H9 (cell line): ENCODE measurements at regions not wholly inside any gene's neighbourhood (a gene's known extent, or its start where the extent isn't known, plus 50 kb on each side); places are given as distances from the start of the nearest gene placed in this dataset.

ENCODE experiments used
- DNase-seq: peaks from one replicate; pipeline ENCODE4 v3.0.0-alpha.2; 2017
- H2AFZ ChIP-seq: one replicate; pipeline ENCODE4 v1.6.1; 2013; ENCODE audit warnings: mild to moderate bottlenecking, low read length, control low read depth, moderate library complexity
- H2AK5ac ChIP-seq: 2 replicates; pipeline ENCODE4 v1.6.1; 2013; ENCODE audit warnings: low read length, control low read depth, mixed read lengths; ENCODE audit not compliant: insufficient read length
- H2BK120ac ChIP-seq: one replicate; pipeline ENCODE4 v1.6.1; 2013; ENCODE audit warnings: low read depth, mild to moderate bottlenecking, low read length, control low read depth, inconsistent platforms; ENCODE audit not compliant: poor library complexity, severe bottlenecking
- H2BK12ac ChIP-seq: 2 replicates; pipeline ENCODE4 v1.6.1; 2013; ENCODE audit warnings: low read length, control low read depth, mixed read lengths, low read depth; ENCODE audit not compliant: insufficient read length
- H2BK15ac ChIP-seq: 2 replicates; pipeline ENCODE4 v1.6.1; 2013; ENCODE audit warnings: low read depth, low read length, control low read depth
- H2BK20ac ChIP-seq: one replicate; pipeline ENCODE4 v1.6.1; 2013; ENCODE audit warnings: low read depth, mild to moderate bottlenecking, low read length, control low read depth, inconsistent platforms; ENCODE audit not compliant: poor library complexity, severe bottlenecking
- H2BK5ac ChIP-seq: 2 replicates; pipeline ENCODE4 v1.6.1; 2013; ENCODE audit warnings: low read length, control low read depth, mixed read lengths; ENCODE audit not compliant: insufficient read length
- H3K14ac ChIP-seq: 2 replicates; pipeline ENCODE4 v1.6.1; 2013; ENCODE audit warnings: low read length, control low read depth; ENCODE audit not compliant: insufficient read depth
- H3K18ac ChIP-seq: 2 replicates; pipeline ENCODE4 v1.6.1; 2013; ENCODE audit warnings: low read depth, mild to moderate bottlenecking, mixed read lengths, low read length, control low read depth; ENCODE audit not compliant: insufficient read length
- H3K23ac ChIP-seq: 2 replicates; pipeline ENCODE4 v1.6.1; 2013; ENCODE audit warnings: low read length, control low read depth, mixed read lengths, low read depth; ENCODE audit not compliant: insufficient read length
- H3K23me2 ChIP-seq: 2 replicates; pipeline ENCODE4 v1.6.1; 2013; ENCODE audit warnings: low read depth, mild to moderate bottlenecking, mixed read lengths, low read length, control low read depth; ENCODE audit not compliant: insufficient read length, poor library complexity, severe bottlenecking
- H3K27ac ChIP-seq: 2 replicates; pipeline ENCODE4 v1.5.1; 2013; ENCODE audit warnings: low read length, control low read depth, mixed read lengths, low read depth; ENCODE audit not compliant: insufficient read length
- H3K27me3 ChIP-seq: 2 replicates; pipeline ENCODE4 v1.6.1; 2013; ENCODE audit warnings: low read length, control low read depth, inconsistent platforms; ENCODE audit not compliant: insufficient read depth
- H3K4ac ChIP-seq: 2 replicates; pipeline ENCODE4 v1.6.1; 2013; ENCODE audit warnings: low read depth, mild to moderate bottlenecking, control low read depth, inconsistent platforms, low read length, moderate library complexity
- H3K4me1 ChIP-seq: 2 replicates; pipeline ENCODE4 v1.6.1; 2013; ENCODE audit warnings: low read length, control low read depth, inconsistent platforms; ENCODE audit not compliant: insufficient read depth
- H3K4me2 ChIP-seq: 2 replicates; pipeline ENCODE4 v1.6.1; 2013; ENCODE audit warnings: low read length, control low read depth, mixed read lengths; ENCODE audit not compliant: insufficient read length, insufficient read depth
- H3K56ac ChIP-seq: 2 replicates; pipeline ENCODE4 v1.6.1; 2013; ENCODE audit warnings: low read depth, mild to moderate bottlenecking, mixed read lengths, low read length, control low read depth; ENCODE audit not compliant: insufficient read length
- H3K79me1 ChIP-seq: 2 replicates; pipeline ENCODE4 v1.6.1; 2013; ENCODE audit warnings: low read depth, mild to moderate bottlenecking, moderate library complexity, low read length, control low read depth, inconsistent platforms; ENCODE audit not compliant: insufficient read depth, poor library complexity, severe bottlenecking
- H3K79me2 ChIP-seq: 2 replicates; pipeline ENCODE4 v1.6.1; 2013; ENCODE audit warnings: low read length, control low read depth, inconsistent platforms; ENCODE audit not compliant: insufficient read depth
- H3K9ac ChIP-seq: 2 replicates; pipeline ENCODE4 v1.6.1; 2013; ENCODE audit warnings: low read length, control low read depth, mixed read lengths; ENCODE audit not compliant: insufficient read length; ENCODE audit errors: extremely low read depth
- H3K9me3 ChIP-seq: one replicate; pipeline ENCODE4 v1.6.1; 2013; ENCODE audit warnings: low read depth, low read length, inconsistent platforms; ENCODE audit not compliant: control insufficient read depth
- H3T11ph ChIP-seq: one replicate; pipeline ENCODE4 v1.6.1; 2013; ENCODE audit warnings: mild to moderate bottlenecking, low read length, control low read depth, inconsistent platforms
- H4K20me1 ChIP-seq: one replicate; pipeline ENCODE4 v1.6.1; 2013; ENCODE audit not compliant: control insufficient read depth, insufficient read length, insufficient read depth
- H4K5ac ChIP-seq: 2 replicates; pipeline ENCODE4 v1.6.1; 2013; ENCODE audit warnings: low read depth, mild to moderate bottlenecking, mixed read lengths, low read length, control low read depth; ENCODE audit not compliant: insufficient read length
- H4K8ac ChIP-seq: replicated peaks from 2 replicates; pipeline ENCODE4 v1.6.1; 2013; ENCODE audit warnings: low read length, control low read depth, mixed read lengths, low read depth; ENCODE audit not compliant: insufficient read length
- H4K91ac ChIP-seq: 2 replicates; pipeline ENCODE4 v1.6.1; 2013; ENCODE audit warnings: low read depth, mild to moderate bottlenecking, moderate library complexity, mixed read lengths, low read length, control low read depth; ENCODE audit not compliant: insufficient read length
- H3K27ac Mint-ChIP-seq, 3 experiments: 2 replicates in 2 of 3; 3 replicates in 1 of 3; pipeline ENCODE4 v1.8.0; 2020 to 2021; ENCODE audit warnings: mixed read lengths in 3 of 3, mild to moderate bottlenecking in 1 of 3, moderate library complexity in 1 of 3
- H3K27me3 Mint-ChIP-seq: 2 replicates; pipeline ENCODE4 v1.8.0; 2021; ENCODE audit warnings: low read depth, mild to moderate bottlenecking, moderate library complexity, mixed read lengths
- H3K36me3 Mint-ChIP-seq, 3 experiments: 2 replicates in 2 of 3; 3 replicates in 1 of 3; pipeline ENCODE4 v1.8.0; 2020 to 2021; ENCODE audit warnings: low read depth in 3 of 3, mixed read lengths in 3 of 3; ENCODE audit not compliant: insufficient read depth in 1 of 3
- H3K4me1 Mint-ChIP-seq, 2 experiments: 2 replicates each; pipeline ENCODE4 v1.8.0; 2020; ENCODE audit warnings: mixed read lengths in 2 of 2
- H3K4me3 Mint-ChIP-seq, 2 experiments: 2 replicates in 1 of 2; 3 replicates in 1 of 2; pipeline ENCODE4 v1.8.0; 2020 to 2021; ENCODE audit warnings: mild to moderate bottlenecking in 2 of 2, mixed read lengths in 2 of 2, moderate library complexity in 1 of 2
- H3K9me3 Mint-ChIP-seq, 2 experiments: 2 replicates in 1 of 2; 3 replicates in 1 of 2; pipeline ENCODE4 v1.8.0; 2020; ENCODE audit warnings: mild to moderate bottlenecking in 2 of 2, mixed read lengths in 2 of 2, moderate library complexity in 1 of 2
- WGBS: extraction: QIAGEN DNeasy Blood & Tissue Kit; methylation state at CpG from one replicate; pipeline ENCODE4 v1.1.7; 2013; ENCODE audit warnings: missing lambda C conversion rate, low lambda C conversion rate, mixed read lengths; ENCODE audit not compliant: insufficient read length; ENCODE audit errors: extremely low coverage; 5-methylcytosine and 5-hydroxymethylcytosine counted together
- TF ChIP-seq, protein P1 (sequence below): fragments of 200-600 bp; sonication (generic); conservative IDR thresholded peaks from 3 replicates; pipeline ENCODE4 v1.8.0; 2021; ENCODE audit warnings: antibody characterized with exemption, mild to moderate bottlenecking

DNA sequence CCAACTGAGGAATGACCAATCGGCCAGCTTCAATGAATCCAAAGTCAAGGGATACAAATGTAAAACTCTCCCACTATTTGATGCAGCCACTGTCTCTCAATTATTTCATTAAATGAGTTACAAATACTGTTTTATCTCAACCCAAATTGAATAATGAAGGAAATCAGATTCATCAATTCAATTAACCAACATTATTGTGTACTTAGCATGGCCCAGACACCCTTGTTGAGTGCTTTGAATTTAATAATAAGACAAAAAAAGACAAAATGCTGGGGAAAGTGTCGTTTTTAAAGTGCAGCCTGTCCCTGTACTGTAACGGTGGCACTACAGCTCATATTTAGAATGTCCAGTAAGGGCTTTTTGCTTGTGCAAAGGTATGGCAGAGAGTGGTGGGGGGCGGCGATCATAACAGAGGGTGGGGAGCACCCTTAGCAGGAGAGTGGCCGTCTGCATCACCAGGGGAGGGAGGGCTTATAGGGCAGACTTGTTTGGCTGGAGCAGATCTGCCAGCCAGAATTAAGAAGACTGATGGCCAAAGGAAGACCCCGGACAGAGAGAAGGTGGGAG lies 123.8 kb upstream of the GALNT2 start:
- H3K4me2 ChIP-seq: no peak overlapping the region
- TF ChIP-seq, protein P1, sequence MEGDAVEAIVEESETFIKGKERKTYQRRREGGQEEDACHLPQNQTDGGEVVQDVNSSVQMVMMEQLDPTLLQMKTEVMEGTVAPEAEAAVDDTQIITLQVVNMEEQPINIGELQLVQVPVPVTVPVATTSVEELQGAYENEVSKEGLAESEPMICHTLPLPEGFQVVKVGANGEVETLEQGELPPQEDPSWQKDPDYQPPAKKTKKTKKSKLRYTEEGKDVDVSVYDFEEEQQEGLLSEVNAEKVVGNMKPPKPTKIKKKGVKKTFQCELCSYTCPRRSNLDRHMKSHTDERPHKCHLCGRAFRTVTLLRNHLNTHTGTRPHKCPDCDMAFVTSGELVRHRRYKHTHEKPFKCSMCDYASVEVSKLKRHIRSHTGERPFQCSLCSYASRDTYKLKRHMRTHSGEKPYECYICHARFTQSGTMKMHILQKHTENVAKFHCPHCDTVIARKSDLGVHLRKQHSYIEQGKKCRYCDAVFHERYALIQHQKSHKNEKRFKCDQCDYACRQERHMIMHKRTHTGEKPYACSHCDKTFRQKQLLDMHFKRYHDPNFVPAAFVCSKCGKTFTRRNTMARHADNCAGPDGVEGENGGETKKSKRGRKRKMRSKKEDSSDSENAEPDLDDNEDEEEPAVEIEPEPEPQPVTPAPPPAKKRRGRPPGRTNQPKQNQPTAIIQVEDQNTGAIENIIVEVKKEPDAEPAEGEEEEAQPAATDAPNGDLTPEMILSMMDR: no peak
- no peaks in the 10 kb centered on the region for H3K79me2 ChIP-seq
- no peak for DNase-seq
- H3K27ac Mint-ChIP-seq: no peak overlapping the region
- no peaks in the 10 kb centered on the region for H3K9me3 Mint-ChIP-seq
- no peak overlapping the region for H2BK120ac ChIP-seq
- H3K23ac ChIP-seq: no peak overlapping the region
- H2BK20ac ChIP-seq: no peak overlapping the region
- no CpG with 5 or more reads among the region's 7 CpGs for WGBS
- H2AK5ac ChIP-seq: no peak overlapping the region
- no peak overlapping the region for H3K18ac ChIP-seq
- no peak overlapping the region for H3K14ac ChIP-seq
- no peak overlapping the region for H3K56ac ChIP-seq
- H3K4ac ChIP-seq: no peak overlapping the region
- no peaks in the 10 kb centered on the region for H3K27me3 ChIP-seq
- H3K9ac ChIP-seq: no peak overlapping the region
- H4K8ac ChIP-seq: no peak overlapping the region
- peaks cover 3% of the 10 kb centered on the region for H3K23me2 ChIP-seq
- no peak overlapping the region for H2BK12ac ChIP-seq
- no peaks in the 10 kb centered on the region for H3K9me3 ChIP-seq
- H4K91ac ChIP-seq: no peak overlapping the region
- no peak overlapping the region for H3K4me3 Mint-ChIP-seq
- H2BK15ac ChIP-seq: no peak overlapping the region
- no peaks in the 10 kb centered on the region for H3K79me1 ChIP-seq
- H3K36me3 Mint-ChIP-seq: no peaks in the 10 kb centered on the region
- H2BK5ac ChIP-seq: no peak overlapping the region
- no peak overlapping the region for H2AFZ ChIP-seq
- H3K27me3 Mint-ChIP-seq: peaks cover 1% of the 10 kb centered on the region
- no peaks in the 10 kb centered on the region for H4K20me1 ChIP-seq
- no peak overlapping the region for H3K27ac ChIP-seq
- no peaks in the 10 kb centered on the region for H3K4me1 ChIP-seq
- peaks cover 10 to 23% of the 10 kb centered on the region in 2 experiments for H3K4me1 Mint-ChIP-seq
- no peak overlapping the region for H4K5ac ChIP-seq
- H3T11ph ChIP-seq: no peak overlapping the region
